Adipocyte (in vitro differentiated cells): ENCODE measurements at regions not wholly inside any gene's neighbourhood (a gene's known extent, or its start where the extent isn't known, plus 50 kb on each side); places are given as distances from the start of the nearest gene placed in this dataset.

Experiments
- DNase-seq: peaks from one replicate; pipeline ENCODE4 v3.0.0-alpha.2; 2015; ENCODE audit warnings: low read depth
- H3K27me3 ChIP-seq: replicated peaks from 2 replicates; pipeline ENCODE4 v1.7.0; 2013; ENCODE audit warnings: mild to moderate bottlenecking, low read length, moderate library complexity; ENCODE audit not compliant: control insufficient read depth, insufficient read depth
- H3K36me3 ChIP-seq: 2 replicates; pipeline ENCODE4 v1.7.0; 2013; ENCODE audit warnings: low read length, mild to moderate bottlenecking, moderate library complexity; ENCODE audit not compliant: control insufficient read depth, insufficient read depth, severe bottlenecking
- H3K4me1 ChIP-seq: 2 replicates; pipeline ENCODE4 v1.7.0; 2013; ENCODE audit warnings: mild to moderate bottlenecking, low read length, moderate library complexity; ENCODE audit not compliant: control insufficient read depth, insufficient read depth
- H3K4me3 ChIP-seq: 2 replicates; pipeline ENCODE4 v1.7.0; 2013; ENCODE audit warnings: mild to moderate bottlenecking, low read length, moderate library complexity
- H3K9ac ChIP-seq: 2 replicates; pipeline ENCODE4 v1.7.0; 2013; ENCODE audit warnings: mild to moderate bottlenecking, low read length, moderate library complexity
- H3K9me3 ChIP-seq: 2 replicates; pipeline ENCODE4 v1.7.0; 2013; ENCODE audit warnings: mild to moderate bottlenecking, low read length, moderate library complexity; ENCODE audit not compliant: control insufficient read depth

- Histone ChIP-seq H3K27me3 (no peaks in the 10 kb centered on the region), H3K36me3 (no peaks in the 10 kb centered on the region), H3K9me3 (no peaks in the 10 kb centered on the region), H3K4me1 (no peaks in the 10 kb centered on the region), H3K4me3 (no peak overlapping the region), H3K9ac (no peak overlapping the region)
- DNase-seq = no peak
These were observed 51.0 kb upstream of the DSC1 start for GRCh38 chr18:31213641-31214040.

- no peak for DNase-seq
- no peak overlapping the region for H3K9ac ChIP-seq
- H3K4me3 ChIP-seq = no peak overlapping the region
- no peaks in the 10 kb centered on the region for H3K27me3 ChIP-seq
- H3K9me3 ChIP-seq = peaks cover 4% of the 10 kb centered on the region
- no peaks in the 10 kb centered on the region for H3K36me3 ChIP-seq
- H3K4me1 ChIP-seq = no peaks in the 10 kb centered on the region
These were observed 54.6 kb upstream of the DSC1 start for GRCh38 chr18:31217038-31217849.

DNA sequence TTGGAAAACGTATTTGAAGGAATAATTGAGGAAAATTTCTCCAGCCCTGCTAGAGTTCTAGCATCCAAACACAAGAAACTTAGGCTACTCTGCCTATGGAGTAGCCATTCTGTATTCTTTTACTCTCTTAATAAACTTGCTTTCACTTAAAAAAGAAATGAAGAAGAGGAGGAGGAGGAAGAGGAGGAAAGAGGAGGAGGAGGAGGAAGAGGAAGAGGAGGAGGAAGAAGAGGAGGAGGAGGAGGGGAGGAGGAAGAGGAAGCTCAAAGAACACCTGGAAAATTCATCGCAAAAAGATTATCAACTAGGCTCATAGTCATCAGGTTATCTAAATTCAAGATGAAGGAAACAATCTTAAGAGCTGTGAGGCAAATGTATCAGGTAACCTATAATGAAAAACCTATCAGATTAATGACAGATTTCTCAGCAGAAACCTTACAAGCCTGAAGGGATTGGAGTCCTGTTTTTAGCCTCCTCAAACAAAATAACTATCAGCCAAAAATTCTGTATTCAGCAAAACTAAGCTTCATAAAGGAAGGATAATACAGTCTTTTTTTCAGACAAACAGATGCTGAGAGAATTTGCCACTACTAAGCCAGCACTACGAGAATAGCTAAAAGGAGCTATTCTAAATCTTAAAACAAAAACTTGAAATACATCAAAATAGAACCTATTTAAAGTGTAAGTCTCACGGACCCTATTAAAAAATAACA lies 56.2 kb upstream of the DSC1 start:
- peaks cover 7% of the 10 kb centered on the region for H3K9me3 ChIP-seq
- DNase-seq = no peak
- no peaks in the 10 kb centered on the region for H3K27me3 ChIP-seq
- no peak overlapping the region for H3K4me3 ChIP-seq
- H3K4me1 ChIP-seq = no peaks in the 10 kb centered on the region
- H3K36me3 ChIP-seq = no peaks in the 10 kb centered on the region
- no peak overlapping the region for H3K9ac ChIP-seq

GRCh38 chr18:31219395-31219794 lies 56.7 kb upstream of the DSC1 start:
- H3K4me1 ChIP-seq = no peaks in the 10 kb centered on the region
- H3K36me3 ChIP-seq = no peaks in the 10 kb centered on the region
- no peak overlapping the region for H3K9ac ChIP-seq
- H3K27me3 ChIP-seq = no peaks in the 10 kb centered on the region
- DNase-seq = no peak
- peaks cover 7% of the 10 kb centered on the region for H3K9me3 ChIP-seq
- H3K4me3 ChIP-seq = no peak overlapping the region

DNA sequence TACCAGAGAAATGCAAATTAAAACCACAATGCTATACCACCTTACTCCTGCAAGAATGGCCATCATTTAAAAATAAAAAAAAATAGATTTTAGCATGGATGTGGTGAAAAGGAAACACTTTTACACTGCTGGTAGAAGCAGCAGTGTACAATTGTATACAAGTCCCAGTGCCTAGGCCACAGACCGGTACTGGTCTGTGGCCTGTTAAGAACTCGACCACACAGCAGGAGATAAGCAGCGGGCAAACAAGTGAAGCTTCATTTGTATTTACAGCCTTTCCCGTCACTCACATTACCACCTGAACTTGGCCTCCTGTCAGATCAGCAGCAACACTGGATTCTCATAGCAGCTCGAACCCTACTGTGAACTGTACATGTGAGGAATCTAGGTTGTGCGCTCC lies 60.7 kb upstream of the DSC1 start:
- H3K4me1 ChIP-seq = peaks cover 3% of the 10 kb centered on the region
- peaks cover 7% of the 10 kb centered on the region for H3K9me3 ChIP-seq
- H3K27me3 ChIP-seq = no peaks in the 10 kb centered on the region
- no peaks in the 10 kb centered on the region for H3K36me3 ChIP-seq
- H3K9ac ChIP-seq = no peak overlapping the region
- H3K4me3 ChIP-seq = no peak overlapping the region
- no peak for DNase-seq

DNA sequence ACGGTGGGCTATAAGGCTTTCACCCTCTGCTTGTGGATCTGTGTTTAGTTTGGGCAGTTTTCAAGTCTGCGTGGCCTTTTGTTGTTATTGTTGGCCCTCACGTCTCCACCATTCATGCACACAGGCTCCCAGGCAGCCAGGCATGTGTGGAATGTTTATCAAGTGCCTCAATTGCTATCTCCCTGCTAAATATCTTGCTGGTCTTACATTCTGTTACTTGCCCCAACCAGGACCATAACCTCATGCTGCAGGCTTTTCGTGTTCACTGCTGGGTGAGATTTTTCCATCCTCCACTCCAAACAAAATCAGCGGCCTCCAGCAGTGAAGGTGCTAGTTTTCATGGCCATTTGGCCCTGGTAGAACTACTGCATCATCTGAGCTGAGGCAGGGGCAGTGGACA lies 63.0 kb upstream of the DSC1 start:
- Histone ChIP-seq H3K9me3 (peaks cover 7% of the 10 kb centered on the region), H3K36me3 (no peaks in the 10 kb centered on the region)
- peak; percentile 19 for DNase-seq

GRCh38 chr18:31227497-31228229 lies 65.0 kb upstream of the DSC1 start:
- Histone ChIP-seq H3K4me1 (peaks cover 3% of the 10 kb centered on the region), H3K9ac (no peak overlapping the region), H3K36me3 (no peaks in the 10 kb centered on the region), H3K9me3 (no peaks in the 10 kb centered on the region), H3K4me3 (no peak overlapping the region), H3K27me3 (no peaks in the 10 kb centered on the region)
- DNase-seq = no peak

More for the DNA sequence above, 63.0 kb upstream of the DSC1 start:
- Histone ChIP-seq H3K27me3 (no peaks in the 10 kb centered on the region), H3K9ac (no peak overlapping the region), H3K4me3 (no peak overlapping the region), H3K4me1 (peaks cover 3% of the 10 kb centered on the region)

- Histone ChIP-seq H3K4me3 (no peak overlapping the region), H3K9me3 (no peaks in the 10 kb centered on the region), H3K9ac (no peak overlapping the region), H3K36me3 (no peaks in the 10 kb centered on the region), H3K4me1 (peaks cover 3% of the 10 kb centered on the region), H3K27me3 (no peaks in the 10 kb centered on the region)
- DNase-seq = no peak
These were observed 67.2 kb upstream of the DSC1 start for GRCh38 chr18:31229829-31230228.

DNA sequence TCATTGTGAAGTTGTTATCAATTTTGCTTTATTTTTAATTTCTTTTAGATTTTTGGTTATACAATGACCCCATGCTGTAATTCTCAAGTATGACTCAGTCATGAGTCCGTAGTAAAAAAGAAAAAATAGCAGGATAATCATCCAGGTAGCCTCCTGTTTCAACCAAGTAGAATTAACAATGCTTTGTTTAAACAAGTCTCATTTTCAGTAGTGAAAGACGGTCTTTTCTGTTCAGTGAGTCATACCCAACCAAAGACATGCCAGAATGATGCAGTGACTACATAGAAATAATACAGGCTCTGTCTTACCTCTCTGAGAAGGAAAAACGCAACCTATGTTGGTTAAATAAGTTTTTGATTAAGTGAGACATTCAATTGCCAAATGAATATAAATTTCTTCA lies 67.8 kb upstream of the DSC1 start:
- Histone ChIP-seq H3K36me3 (no peaks in the 10 kb centered on the region), H3K4me1 (peaks cover under 1% of the 10 kb centered on the region)
- DNase-seq = no peak

GRCh38 chr18:31232013-31232412 lies 69.4 kb upstream of the DSC1 start:
- no peak for DNase-seq
- Histone ChIP-seq H3K27me3 (no peaks in the 10 kb centered on the region), H3K4me3 (no peak overlapping the region), H3K36me3 (no peaks in the 10 kb centered on the region), H3K9ac (no peak overlapping the region), H3K4me1 (no peaks in the 10 kb centered on the region), H3K9me3 (no peaks in the 10 kb centered on the region)

More for the DNA sequence above, 67.8 kb upstream of the DSC1 start:
- Histone ChIP-seq H3K27me3 (no peaks in the 10 kb centered on the region), H3K4me3 (no peak overlapping the region), H3K9me3 (no peaks in the 10 kb centered on the region), H3K9ac (no peak overlapping the region)

DNA sequence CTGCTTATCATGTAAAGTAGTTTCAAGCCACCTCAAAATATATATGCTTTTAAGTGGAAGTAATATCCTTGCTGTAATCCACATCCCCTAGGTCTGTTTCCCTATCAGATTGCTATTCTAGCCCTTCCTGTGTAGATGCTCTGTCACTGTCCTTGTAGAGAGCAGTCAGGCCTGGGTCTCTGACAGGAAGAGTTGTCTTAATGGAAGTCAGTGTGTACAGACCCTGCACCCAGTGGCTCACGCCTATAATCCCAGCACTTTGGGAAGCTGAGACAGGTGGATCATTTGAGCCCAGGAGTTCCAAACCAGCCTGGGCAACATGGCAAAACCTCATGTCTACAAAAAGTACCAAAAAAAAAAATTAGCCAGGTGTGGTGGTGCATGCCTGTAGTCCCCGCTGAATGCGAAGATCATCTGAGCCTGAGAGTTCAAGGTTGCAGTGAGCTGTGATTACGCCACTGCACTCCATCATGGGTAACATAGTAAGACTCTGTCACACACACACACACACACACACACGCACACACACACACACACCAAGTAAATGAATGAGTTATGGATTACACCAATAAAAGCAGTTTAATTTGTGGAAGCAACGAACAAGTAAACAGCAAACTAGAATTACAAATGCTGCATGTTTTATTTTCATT lies 70.2 kb upstream of the DSC1 start:
- H3K36me3 ChIP-seq = no peaks in the 10 kb centered on the region
- no peak overlapping the region for H3K4me3 ChIP-seq

More for the DNA sequence above, 70.2 kb upstream of the DSC1 start:
- no peak for DNase-seq
- Histone ChIP-seq H3K4me1 (no peaks in the 10 kb centered on the region), H3K9ac (no peak overlapping the region), H3K9me3 (no peaks in the 10 kb centered on the region), H3K27me3 (no peaks in the 10 kb centered on the region)
